Keratinocyte (primary cell): ENCODE measurements at regions not wholly inside any gene's neighbourhood (a gene's known extent, or its start where the extent isn't known, plus 50 kb on each side); places are given as distances from the start of the nearest gene placed in this dataset.
A peak's percentile ranks its signal among the peaks of the same experiment; 100 is the strongest.

ENCODE experiments used
- DNase-seq: peaks from one replicate; pipeline ENCODE4 v3.0.0-alpha.2; 2011; ENCODE audit warnings: low read depth, missing footprints, low spot score
- FAIRE-seq: peaks from 2 replicates; lab custom pipeline; 2011; peaks lifted over from hg19 to GRCh38; lab: Jason Lieb, UNC
- H2AFZ ChIP-seq: 2 replicates; pipeline ENCODE4 v1.6.0; 2012; ENCODE audit warnings: low read length, control low read depth, inconsistent platforms; ENCODE audit not compliant: control insufficient read depth
- H3K27ac ChIP-seq: 2 replicates; pipeline ENCODE4 v1.5.1; 2011; ENCODE audit warnings: low read length; ENCODE audit not compliant: control insufficient read depth, insufficient read depth
- H3K27me3 ChIP-seq: 3 replicates; pipeline ENCODE4 v1.6.0; 2011; ENCODE audit warnings: low read length; ENCODE audit not compliant: control insufficient read depth, insufficient read depth; ENCODE audit errors: extremely low read depth
- H3K36me3 ChIP-seq, 2 experiments: 2 replicates in 1 of 2; 3 replicates in 1 of 2; pipeline ENCODE4 v1.5.1; 2011; ENCODE audit warnings: low read length in 2 of 2, mild to moderate bottlenecking in 1 of 2; ENCODE audit not compliant: control insufficient read depth in 2 of 2, insufficient read depth in 2 of 2; ENCODE audit errors: extremely low read depth in 1 of 2
- H3K4me1 ChIP-seq: 3 replicates; pipeline ENCODE4 v1.5.1; 2011; ENCODE audit warnings: low read length; ENCODE audit not compliant: control insufficient read depth, insufficient read depth; ENCODE audit errors: extremely low read depth
- H3K4me2 ChIP-seq: 3 replicates; pipeline ENCODE4 v1.6.0; 2011; ENCODE audit warnings: low read depth, low read length; ENCODE audit not compliant: control insufficient read depth, insufficient read depth; ENCODE audit errors: extremely low read depth
- H3K4me3 ChIP-seq, 3 experiments: fragments of 200-600 bp in 1 of 3; sonication (generic) in 1 of 3; 2 replicates in 2 of 3; 3 replicates in 1 of 3; pipeline ENCODE4 v1.5.1; 2011 to 2016; ENCODE audit warnings: low read length in 3 of 3, mild to moderate bottlenecking in 3 of 3, control low read depth in 2 of 3, inconsistent platforms in 1 of 3, low read depth in 1 of 3, mixed read lengths in 1 of 3, mixed run types in 1 of 3, moderate library complexity in 1 of 3; ENCODE audit not compliant: control insufficient read depth in 2 of 3, insufficient read depth in 2 of 3; ENCODE audit errors: extremely low read depth in 1 of 3
- H3K79me2 ChIP-seq: 2 replicates; pipeline ENCODE4 v1.6.0; 2012; ENCODE audit warnings: low read length; ENCODE audit not compliant: control insufficient read depth, insufficient read depth
- H3K9ac ChIP-seq: 3 replicates; pipeline ENCODE4 v1.6.0; 2011; ENCODE audit warnings: low read length; ENCODE audit not compliant: control insufficient read depth, insufficient read depth; ENCODE audit errors: extremely low read depth
- H3K9me1 ChIP-seq: 3 replicates; pipeline ENCODE4 v1.6.0; 2011; ENCODE audit warnings: low read length; ENCODE audit not compliant: control insufficient read depth, insufficient read depth; ENCODE audit errors: extremely low read depth
- H3K9me3 ChIP-seq: 2 replicates; pipeline ENCODE4 v1.5.1; 2012; ENCODE audit warnings: low read depth, low read length; ENCODE audit not compliant: control insufficient read depth
- H4K20me1 ChIP-seq: 3 replicates; pipeline ENCODE4 v1.6.0; 2011; ENCODE audit warnings: low read length; ENCODE audit not compliant: control insufficient read depth, insufficient read depth; ENCODE audit errors: extremely low read depth
- CTCF ChIP-seq, 3 experiments: IDR thresholded peaks in 1 of 3; conservative IDR thresholded peaks in 1 of 3; optimal IDR thresholded peaks in 1 of 3; 2 replicates in 2 of 3; 3 replicates in 1 of 3; pipeline versions ENCODE3 to v1.5.1; 2011; ENCODE audit warnings: low read length in 3 of 3, mild to moderate bottlenecking in 3 of 3, moderate library complexity in 2 of 3, control low read depth in 1 of 3, inconsistent platforms in 1 of 3; ENCODE audit not compliant: insufficient read depth in 2 of 3; ENCODE audit errors: extremely low read depth in 1 of 3
- EZH2 ChIP-seq: IDR thresholded peaks from one replicate; pipeline ENCODE4 v1.6.1; 2012; ENCODE audit warnings: inconsistent platforms, mild to moderate bottlenecking, low read length, moderate library complexity
- dilution Hi-C: fragments of 300-500 bp; cut with MboI; formaldehyde crosslinking; loops from one replicate; pipeline ENCODE4 v1.7.0; 2020; ENCODE audit warnings: low sequenced_read_pairs; ENCODE audit not compliant: extremely low pct_ligation_motif_present

DNA sequence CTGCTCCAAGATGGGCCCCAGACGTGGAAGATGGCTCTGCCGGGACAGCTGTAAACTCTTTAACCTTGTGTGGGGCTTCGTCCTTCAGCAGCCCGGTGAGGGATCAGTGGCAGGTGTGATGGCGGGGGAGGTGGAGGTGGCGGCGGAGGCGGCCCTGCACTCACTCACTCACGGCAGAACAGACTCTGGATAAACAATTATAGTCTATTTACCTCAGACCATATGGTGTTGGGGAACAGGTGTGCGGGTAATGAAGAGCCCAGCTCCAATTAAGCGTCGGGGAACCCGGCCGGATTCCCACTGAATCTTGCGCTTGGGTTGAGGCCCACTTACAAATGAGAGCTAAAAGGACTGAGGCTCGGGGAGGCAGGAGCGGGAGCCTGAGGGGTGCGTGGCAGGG is 104.3 kb upstream of the SDK2 start:
- no peaks in the 10 kb centered on the region for H3K9me3 ChIP-seq
- DNase-seq (no peak), FAIRE-seq (no peak)
- no peaks in the 10 kb centered on the region for H3K36me3 ChIP-seq
- H3K9me1 ChIP-seq, result no peaks in the 10 kb centered on the region
- H3K27ac ChIP-seq, result no peak overlapping the region
- dilution Hi-C loops, result no loop called here
- no peak overlapping the region for H3K4me3 ChIP-seq
- no peaks in the 10 kb centered on the region for H3K79me2 ChIP-seq
- no peak overlapping the region for H3K9ac ChIP-seq
- TF ChIP-seq CTCF (optimal IDR thresholded peaks at IDR 0.05 in 1 of 3, IDR thresholded peaks at IDR 0.05 in 1 of 3, conservative IDR thresholded peaks at IDR 0.05 in 1 of 3; ENCODE audit: extremely low read depth in 1 of 3, insufficient read depth in 2 of 3, low read length in 3 of 3) (no peak), EZH2 (no peak)
- no peaks in the 10 kb centered on the region for H4K20me1 ChIP-seq
- no peak overlapping the region for H3K4me2 ChIP-seq
- H3K27me3 ChIP-seq, result peaks cover 29% of the 10 kb centered on the region
- no peaks in the 10 kb centered on the region for H3K4me1 ChIP-seq
- H2AFZ ChIP-seq, result no peak overlapping the region

DNA sequence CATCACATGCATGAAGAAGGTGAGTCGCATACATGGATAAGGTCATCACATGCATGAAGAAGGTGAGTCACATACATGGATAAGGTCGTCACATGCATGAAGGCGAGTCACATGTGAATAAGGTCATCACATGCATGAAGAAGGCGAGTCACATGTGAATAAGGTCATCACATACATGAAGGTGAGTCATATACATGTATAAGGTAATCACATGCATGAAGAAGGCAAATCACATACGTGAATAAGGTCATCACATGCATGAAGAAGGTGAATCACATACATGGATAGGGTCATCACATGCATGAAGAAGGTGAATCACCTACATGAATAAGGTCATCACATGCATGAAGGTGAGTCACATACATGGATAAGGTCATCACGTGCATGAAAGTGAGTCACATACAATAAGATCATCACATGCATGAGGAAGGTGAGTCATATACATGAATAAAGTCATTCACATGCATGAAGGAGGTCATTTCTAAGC is 105.1 kb upstream of the SDK2 start:
- FAIRE-seq (no peak), DNase-seq (peak; percentile 32)
- TF ChIP-seq EZH2 (no peak), CTCF (optimal IDR thresholded peaks at IDR 0.05 in 1 of 3, IDR thresholded peaks at IDR 0.05 in 1 of 3, conservative IDR thresholded peaks at IDR 0.05 in 1 of 3; ENCODE audit: extremely low read depth in 1 of 3, insufficient read depth in 2 of 3, low read length in 3 of 3) (no peak)
- Histone ChIP-seq H3K79me2 (no peaks in the 10 kb centered on the region), H2AFZ (no peak overlapping the region), H3K4me3 (no peak overlapping the region), H3K36me3 (no peaks in the 10 kb centered on the region), H3K4me2 (no peak overlapping the region), H4K20me1 (no peaks in the 10 kb centered on the region), H3K9me3 (no peaks in the 10 kb centered on the region), H3K27me3 (peaks cover 33% of the 10 kb centered on the region), H3K27ac (no peak overlapping the region), H3K9ac (no peak overlapping the region), H3K9me1 (no peaks in the 10 kb centered on the region), H3K4me1 (no peaks in the 10 kb centered on the region)
- dilution Hi-C loops, result no loop called here
